ENCODE measurements at regions not wholly inside any gene's neighbourhood (a gene's known extent, or its start where the extent isn't known, plus 50 kb on each side); places are given as distances from the start of the nearest gene placed in this dataset.

DNA sequence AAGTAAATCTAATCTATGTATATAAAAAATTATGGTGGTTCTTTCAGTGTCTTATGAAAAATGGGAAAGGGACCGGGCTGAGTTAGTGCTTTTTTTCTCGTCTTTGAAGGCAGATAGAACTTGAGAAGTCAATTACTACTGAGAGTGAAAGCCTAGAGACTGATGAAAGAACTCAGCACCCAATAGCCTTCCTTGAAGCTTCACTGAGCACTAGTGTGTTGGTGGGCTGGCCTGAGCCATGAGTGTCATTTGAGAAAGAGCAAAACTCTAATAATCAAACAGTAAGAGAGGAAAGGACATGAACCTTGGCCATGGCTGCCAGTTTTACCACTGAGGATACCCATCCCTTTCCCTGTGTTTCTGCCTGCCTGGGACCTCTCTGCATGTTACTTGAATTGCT lies 428.3 kb upstream of the RASGRP1 start:
- TF ChIP-seq POLR2AphosphoS2 (conservative IDR thresholded peaks at IDR 0.05; ENCODE audit: low read length) = no peak
- TF ChIP-seq, protein P1, sequence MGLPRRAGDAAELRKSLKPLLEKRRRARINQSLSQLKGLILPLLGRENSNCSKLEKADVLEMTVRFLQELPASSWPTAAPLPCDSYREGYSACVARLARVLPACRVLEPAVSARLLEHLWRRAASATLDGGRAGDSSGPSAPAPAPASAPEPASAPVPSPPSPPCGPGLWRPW (IDR thresholded peaks at IDR 0.05) = no peak
- no peak for TF ChIP-seq KDM5A (IDR thresholded peaks at IDR 0.05)
- TF ChIP-seq FOSL2 (IDR thresholded peaks at IDR 0.05) = no peak
- TF ChIP-seq FOSL2 (CRISPR knock-in tag; IDR thresholded peaks at IDR 0.05) = no peak
- no peak for TF ChIP-seq SMC3 (IDR thresholded peaks at IDR 0.05)
- no peak for TF ChIP-seq HOXB5 (CRISPR knock-in tag; IDR thresholded peaks at IDR 0.05)
- TF ChIP-seq NFE2L2 (conservative IDR thresholded peaks at IDR 0.05; ENCODE audit: low read length) = no peak
- TF ChIP-seq, protein P2, sequence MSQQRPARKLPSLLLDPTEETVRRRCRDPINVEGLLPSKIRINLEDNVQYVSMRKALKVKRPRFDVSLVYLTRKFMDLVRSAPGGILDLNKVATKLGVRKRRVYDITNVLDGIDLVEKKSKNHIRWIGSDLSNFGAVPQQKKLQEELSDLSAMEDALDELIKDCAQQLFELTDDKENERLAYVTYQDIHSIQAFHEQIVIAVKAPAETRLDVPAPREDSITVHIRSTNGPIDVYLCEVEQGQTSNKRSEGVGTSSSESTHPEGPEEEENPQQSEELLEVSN (IDR thresholded peaks at IDR 0.05; ENCODE audit: borderline replicate concordance, low read depth) = no peak
- no peak for TF ChIP-seq HOXA7 (CRISPR knock-in tag; IDR thresholded peaks at IDR 0.05)
- TF ChIP-seq GATA3 (IDR thresholded peaks at IDR 0.05; ENCODE audit: borderline replicate concordance) = no peak
- no peak for TF ChIP-seq RAD21 (conservative IDR thresholded peaks at IDR 0.05 in 1 of 2, IDR thresholded peaks at IDR 0.05 in 1 of 2)
- TF ChIP-seq, protein P3, sequence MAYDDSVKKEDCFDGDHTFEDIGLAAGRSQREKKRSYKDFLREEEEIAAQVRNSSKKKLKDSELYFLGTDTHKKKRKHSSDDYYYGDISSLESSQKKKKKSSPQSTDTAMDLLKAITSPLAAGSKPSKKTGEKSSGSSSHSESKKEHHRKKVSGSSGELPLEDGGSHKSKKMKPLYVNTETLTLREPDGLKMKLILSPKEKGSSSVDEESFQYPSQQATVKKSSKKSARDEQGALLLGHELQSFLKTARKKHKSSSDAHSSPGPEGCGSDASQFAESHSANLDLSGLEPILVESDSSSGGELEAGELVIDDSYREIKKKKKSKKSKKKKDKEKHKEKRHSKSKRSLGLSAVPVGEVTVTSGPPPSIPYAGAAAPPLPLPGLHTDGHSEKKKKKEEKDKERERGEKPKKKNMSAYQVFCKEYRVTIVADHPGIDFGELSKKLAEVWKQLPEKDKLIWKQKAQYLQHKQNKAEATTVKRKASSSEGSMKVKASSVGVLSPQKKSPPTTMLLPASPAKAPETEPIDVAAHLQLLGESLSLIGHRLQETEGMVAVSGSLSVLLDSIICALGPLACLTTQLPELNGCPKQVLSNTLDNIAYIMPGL (CRISPR knock-in tag; IDR thresholded peaks at IDR 0.05; ENCODE audit: borderline replicate concordance) = no peak
- no peak for TF ChIP-seq EHMT2 (IDR thresholded peaks at IDR 0.05; ENCODE audit: low read depth)
- TF ChIP-seq ZNF302 (CRISPR knock-in tag; IDR thresholded peaks at IDR 0.05) = no peak
- TF ChIP-seq CBX8 (IDR thresholded peaks at IDR 0.05) = no peak
- no peak for TF ChIP-seq BHLHE40 (IDR thresholded peaks at IDR 0.05; ENCODE audit: low read depth, low read length)
- TF ChIP-seq NPAS2 (CRISPR knock-in tag; IDR thresholded peaks at IDR 0.05; ENCODE audit: borderline replicate concordance) = no peak
- TF ChIP-seq POLR2A (IDR thresholded peaks at IDR 0.05; ENCODE audit: low read length) = no peak
- TF ChIP-seq, protein P4, sequence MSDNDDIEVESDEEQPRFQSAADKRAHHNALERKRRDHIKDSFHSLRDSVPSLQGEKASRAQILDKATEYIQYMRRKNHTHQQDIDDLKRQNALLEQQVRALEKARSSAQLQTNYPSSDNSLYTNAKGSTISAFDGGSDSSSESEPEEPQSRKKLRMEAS (IDR thresholded peaks at IDR 0.05) = no peak
- FAIRE-seq (no peak), ATAC-seq (no peak), DNase-seq (ENCODE audit: low read depth in 1 of 2, low spot score in 1 of 2) (no peak)
- H3K9me3 ChIP-seq = no peaks in the 10 kb centered on the region
- H3K27ac ChIP-seq = no peak overlapping the region
- H3K4me2 ChIP-seq = no peak overlapping the region
- H3K4me3 ChIP-seq = no peak overlapping the region
- 85% methylated on average over 2 of the region's 2 CpGs for WGBS (ENCODE audit: missing lambda C conversion rate)
- POLR2A ChIA-PET = no interaction called here
- H3K4me1 ChIP-seq = no peaks in the 10 kb centered on the region
- CTCF ChIA-PET = no interaction called here

DNA sequence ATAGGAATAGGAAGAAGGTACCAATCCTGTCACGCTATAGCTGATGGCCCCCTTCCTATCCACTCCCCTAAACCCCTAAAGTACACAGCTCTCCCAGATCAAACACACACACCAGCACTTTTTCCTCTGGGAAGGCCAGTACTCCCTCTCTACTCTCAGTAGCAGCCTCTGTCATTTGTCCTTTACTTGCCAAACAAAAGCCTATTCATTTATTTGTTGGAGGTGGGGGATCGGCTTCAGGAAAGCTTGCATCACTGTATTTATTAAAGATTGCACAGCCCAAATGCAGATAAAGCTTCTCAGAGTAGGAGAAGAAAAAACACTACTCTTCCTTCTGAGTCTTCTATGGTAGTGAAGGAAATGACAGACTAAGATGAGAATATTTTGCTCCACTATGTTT lies 429.7 kb upstream of the RASGRP1 start:
- DNase-seq (ENCODE audit: low read depth in 1 of 2, low spot score in 1 of 2) (no peak), ATAC-seq (no peak), FAIRE-seq (no peak)
- ChIA-PET CTCF (interaction anchor here (1.2 kb wide), 1 partner anchor 10 kb away, joined by 3 read pairs; no protein-coding TSS in a partner anchor), POLR2A (no interaction called here)
- H3K9me3 ChIP-seq = no peaks in the 10 kb centered on the region
- WGBS (ENCODE audit: missing lambda C conversion rate) = 40% methylated on average over 2 of the region's 2 CpGs
- no peak overlapping the region for H3K4me3 ChIP-seq
- H3K27ac ChIP-seq = 0 out of 6 replicates have a peak overlapping the region, but pooled peaks of 1 of the 2 experiments have one; percentile 10
- TF ChIP-seq FOSL2 (IDR thresholded peaks at IDR 0.05) (no peak), FOSL2 (CRISPR knock-in tag; IDR thresholded peaks at IDR 0.05) (no peak), BHLHE40 (IDR thresholded peaks at IDR 0.05; ENCODE audit: low read depth, low read length) (no peak), MAFK (IDR thresholded peaks at IDR 0.05; ENCODE audit: partially characterized antibody) (no peak), HDAC2 (IDR thresholded peaks at IDR 0.05) (no peak), KDM1A (IDR thresholded peaks at IDR 0.05; ENCODE audit: low read depth) (no peak), MAZ (IDR thresholded peaks at IDR 0.05; ENCODE audit: borderline replicate concordance, low read depth, low read length) (no peak), POLR2A (IDR thresholded peaks at IDR 0.05; ENCODE audit: low read length) (no peak), ZFP36 (IDR thresholded peaks at IDR 0.05; ENCODE audit: borderline replicate concordance, partially characterized antibody) (no peak), HEYL (CRISPR knock-in tag; IDR thresholded peaks at IDR 0.05) (no peak), RNF2 (IDR thresholded peaks at IDR 0.05; ENCODE audit: borderline replicate concordance, low read depth) (no peak), NPAS2 (CRISPR knock-in tag; IDR thresholded peaks at IDR 0.05; ENCODE audit: borderline replicate concordance) (no peak), CBX8 (IDR thresholded peaks at IDR 0.05) (no peak), MYC (IDR thresholded peaks at IDR 0.05; ENCODE audit: borderline replicate concordance, low read length) (no peak), CHD4 (IDR thresholded peaks at IDR 0.05; ENCODE audit: borderline replicate concordance) (no peak)
- TF ChIP-seq, protein P5, sequence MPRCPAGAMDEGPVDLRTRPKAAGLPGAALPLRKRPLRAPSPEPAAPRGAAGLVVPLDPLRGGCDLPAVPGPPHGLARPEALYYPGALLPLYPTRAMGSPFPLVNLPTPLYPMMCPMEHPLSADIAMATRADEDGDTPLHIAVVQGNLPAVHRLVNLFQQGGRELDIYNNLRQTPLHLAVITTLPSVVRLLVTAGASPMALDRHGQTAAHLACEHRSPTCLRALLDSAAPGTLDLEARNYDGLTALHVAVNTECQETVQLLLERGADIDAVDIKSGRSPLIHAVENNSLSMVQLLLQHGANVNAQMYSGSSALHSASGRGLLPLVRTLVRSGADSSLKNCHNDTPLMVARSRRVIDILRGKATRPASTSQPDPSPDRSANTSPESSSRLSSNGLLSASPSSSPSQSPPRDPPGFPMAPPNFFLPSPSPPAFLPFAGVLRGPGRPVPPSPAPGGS (IDR thresholded peaks at IDR 0.05) = no peak
- H3K4me2 ChIP-seq = no peak overlapping the region
- no peaks in the 10 kb centered on the region for H3K4me1 ChIP-seq

All from A549 (cell line).